Activated T-helper 17 cell treated with anti-CD3 and anti-CD28 coated beads, Interleukin-2, amount 50 U/mL, for 72 hours (primary cell): ENCODE measurements at regions not wholly inside any gene's neighbourhood (a gene's known extent, or its start where the extent isn't known, plus 50 kb on each side); places are given as distances from the start of the nearest gene placed in this dataset.
"Not testable (repeated sequence)": the region's sequence is repeated elsewhere in the genome, so short reads cannot be mapped to it uniquely, and the experiment has no call there.

ENCODE experiments used
- ATAC-seq: fragments of 150-1000 bp; cut with Tn5 transposase; replicated peaks from 2 replicates; pipeline ENCODE4 v1.10.0; 2021; ENCODE audit warnings: mild to moderate bottlenecking, moderate library complexity
- H3K27ac Mint-ChIP-seq: one replicate; pipeline ENCODE4 v1.8.0; 2022; ENCODE audit warnings: mixed read lengths
- H3K27me3 Mint-ChIP-seq: one replicate; pipeline ENCODE4 v1.8.0; 2022; ENCODE audit warnings: mixed read lengths
- H3K36me3 Mint-ChIP-seq: one replicate; pipeline ENCODE4 v1.8.0; 2022; ENCODE audit warnings: low read depth, mild to moderate bottlenecking, mixed read lengths
- H3K4me1 Mint-ChIP-seq: one replicate; pipeline ENCODE4 v1.8.0; 2022; ENCODE audit warnings: mixed read lengths
- H3K4me3 Mint-ChIP-seq: one replicate; pipeline ENCODE4 v1.8.0; 2022; ENCODE audit warnings: mild to moderate bottlenecking, mixed read lengths
- H3K9me3 Mint-ChIP-seq: one replicate; pipeline ENCODE4 v1.8.0; 2022; ENCODE audit warnings: mixed read lengths

DNA sequence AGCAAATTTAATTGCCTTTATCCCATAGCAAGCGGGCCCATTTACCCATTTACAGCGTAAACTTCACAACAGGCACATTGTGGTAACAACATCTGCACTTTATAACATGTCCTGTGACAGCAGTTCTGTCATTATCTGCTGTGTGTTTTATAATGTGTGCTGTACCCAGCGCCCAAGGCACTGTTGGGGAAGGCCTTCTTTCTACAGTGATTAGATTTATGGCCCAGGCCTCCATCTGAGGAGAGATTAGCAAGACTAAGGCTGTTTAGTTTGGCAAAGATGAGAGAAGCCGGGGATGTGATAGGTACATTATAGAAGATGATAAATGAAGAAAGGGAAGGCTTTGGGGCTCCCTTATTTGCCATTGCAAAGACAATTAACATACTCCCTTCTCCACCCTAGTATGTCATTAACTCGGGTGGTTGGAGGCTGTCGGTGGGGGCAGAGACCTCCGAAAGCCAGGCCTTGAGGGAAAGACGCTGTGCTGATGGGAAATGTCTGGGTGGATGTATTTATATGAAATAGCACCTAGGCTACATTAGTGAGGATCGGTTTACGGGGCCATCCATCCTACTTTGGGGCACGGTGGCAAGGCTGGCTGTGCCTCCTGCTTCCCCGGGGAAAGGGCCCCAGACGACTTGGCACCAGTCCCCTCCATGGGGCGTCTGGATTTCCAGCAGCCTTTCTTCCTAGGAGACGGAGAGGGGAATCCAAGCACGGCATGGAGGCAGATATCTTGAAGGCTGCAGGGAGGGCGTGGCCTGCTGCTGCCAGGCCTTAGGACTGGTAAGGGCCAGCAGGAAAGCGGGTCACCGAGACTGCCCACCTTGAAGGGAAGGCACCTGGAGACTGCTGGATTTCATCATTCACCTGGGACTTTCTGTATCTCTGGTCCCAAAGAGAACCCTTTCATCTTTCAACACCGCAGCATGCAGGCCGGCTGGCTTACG is 64.3 kb upstream of the PTCH1 start:
- no peaks in the 10 kb centered on the region for H3K4me1 Mint-ChIP-seq
- H3K36me3 Mint-ChIP-seq, result no peaks in the 10 kb centered on the region
- H3K27me3 Mint-ChIP-seq, result peaks cover 10% of the 10 kb centered on the region
- H3K4me3 Mint-ChIP-seq, result no peak overlapping the region
- H3K27ac Mint-ChIP-seq, result no peak overlapping the region
- H3K9me3 Mint-ChIP-seq, result no peaks in the 10 kb centered on the region
- no peak for ATAC-seq

DNA sequence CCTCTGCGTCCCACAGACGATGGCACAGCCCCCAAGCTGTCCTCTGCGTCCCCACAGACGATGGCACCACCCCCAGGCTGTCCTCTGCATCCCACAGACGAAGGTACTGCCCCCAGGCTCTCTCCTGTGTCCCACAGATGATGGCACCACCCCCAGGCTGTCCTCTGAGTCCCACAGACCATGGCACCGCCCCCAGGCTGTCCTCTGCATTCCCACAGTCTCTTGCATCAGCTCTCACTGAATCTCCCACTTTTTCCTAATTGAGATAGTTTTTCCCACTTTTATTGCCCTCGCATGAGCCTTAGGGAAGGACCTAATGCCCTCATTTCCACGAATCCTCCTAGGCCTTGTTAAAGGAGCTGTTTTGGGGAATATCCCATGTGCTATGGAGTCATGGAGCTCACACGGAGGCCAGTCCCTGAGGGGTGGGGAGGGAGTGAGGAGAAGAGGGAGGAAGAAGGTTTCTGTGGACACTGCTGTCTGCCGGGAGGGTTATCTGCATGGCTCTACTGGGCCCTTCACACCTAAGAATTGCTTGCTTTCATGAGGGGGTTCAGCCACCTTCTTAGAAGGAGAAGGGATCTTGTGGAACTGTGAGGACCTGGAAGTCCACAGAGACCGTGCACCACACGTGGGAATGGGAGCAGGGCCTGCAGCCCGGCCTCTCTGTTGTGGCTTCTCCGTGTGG is 58.2 kb upstream of the PTCH1 start:
- no peaks in the 10 kb centered on the region for H3K36me3 Mint-ChIP-seq
- no peak overlapping the region for H3K27ac Mint-ChIP-seq
- H3K4me1 Mint-ChIP-seq, result no peaks in the 10 kb centered on the region
- H3K27me3 Mint-ChIP-seq, result peaks cover 12% of the 10 kb centered on the region
- no peak for ATAC-seq
- no peak overlapping the region for H3K4me3 Mint-ChIP-seq
- H3K9me3 Mint-ChIP-seq, result no peaks in the 10 kb centered on the region

- no peaks in the 10 kb centered on the region for H3K9me3 Mint-ChIP-seq
- no peak for ATAC-seq
Observed at GRCh38 chr9:95574176-95574575, 57.4 kb upstream of the PTCH1 start.

GRCh38 chr9:95573463-95573862 is 56.7 kb upstream of the PTCH1 start:
- no peaks in the 10 kb centered on the region for H3K36me3 Mint-ChIP-seq
- H3K9me3 Mint-ChIP-seq, result no peaks in the 10 kb centered on the region
- no peak overlapping the region for H3K27ac Mint-ChIP-seq
- no peak for ATAC-seq
- H3K27me3 Mint-ChIP-seq, result peaks cover 12% of the 10 kb centered on the region
- H3K4me3 Mint-ChIP-seq, result no peak overlapping the region
- H3K4me1 Mint-ChIP-seq, result no peaks in the 10 kb centered on the region

More at GRCh38 chr9:95574176-95574575, 57.4 kb upstream of the PTCH1 start:
- no peak overlapping the region for H3K4me3 Mint-ChIP-seq
- no peak overlapping the region for H3K27ac Mint-ChIP-seq
- H3K36me3 Mint-ChIP-seq, result no peaks in the 10 kb centered on the region
- no peaks in the 10 kb centered on the region for H3K4me1 Mint-ChIP-seq
- peaks cover 12% of the 10 kb centered on the region for H3K27me3 Mint-ChIP-seq

DNA sequence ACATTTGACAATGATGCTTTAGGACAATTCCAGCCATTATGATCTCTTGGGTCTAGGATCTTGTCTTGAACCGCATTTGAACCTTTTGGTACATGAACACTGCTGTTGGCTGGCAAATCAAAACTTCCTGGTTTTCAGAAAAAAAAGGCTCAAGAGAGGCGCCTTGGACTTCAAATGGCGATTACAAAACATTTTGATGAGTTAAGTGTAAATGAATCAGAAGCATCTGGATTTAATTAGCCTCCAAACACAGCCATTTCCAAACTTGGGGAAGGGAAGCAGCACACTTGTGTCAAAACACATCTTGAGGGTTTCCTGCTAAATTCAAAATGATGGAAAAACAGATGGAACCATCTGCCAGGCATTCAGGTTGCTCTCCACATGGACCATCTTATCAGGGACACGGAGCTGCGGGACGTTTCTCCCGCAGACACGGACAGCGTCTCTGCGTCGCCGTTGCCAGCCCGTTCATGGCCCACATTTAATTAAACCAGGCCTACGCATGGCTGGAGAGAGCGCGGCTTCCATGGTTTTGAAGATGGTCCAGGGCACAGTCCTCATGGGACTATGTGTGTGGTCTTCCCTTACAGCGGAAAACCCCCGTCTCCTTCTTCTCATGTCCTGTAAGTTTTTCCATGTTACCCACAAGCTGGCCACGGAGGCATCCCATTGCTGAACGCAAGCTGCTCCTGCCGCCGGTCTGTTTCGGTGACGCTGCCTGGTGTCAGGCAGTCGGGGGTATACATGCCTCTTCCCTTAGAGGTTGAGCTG is 55.8 kb upstream of the PTCH1 start:
- no peaks in the 10 kb centered on the region for H3K36me3 Mint-ChIP-seq
- no peaks in the 10 kb centered on the region for H3K4me1 Mint-ChIP-seq
- H3K9me3 Mint-ChIP-seq, result no peaks in the 10 kb centered on the region
- ATAC-seq, result no peak
- no peak overlapping the region for H3K27ac Mint-ChIP-seq
- H3K27me3 Mint-ChIP-seq, result peaks cover 12% of the 10 kb centered on the region
- H3K4me3 Mint-ChIP-seq, result no peak overlapping the region

DNA sequence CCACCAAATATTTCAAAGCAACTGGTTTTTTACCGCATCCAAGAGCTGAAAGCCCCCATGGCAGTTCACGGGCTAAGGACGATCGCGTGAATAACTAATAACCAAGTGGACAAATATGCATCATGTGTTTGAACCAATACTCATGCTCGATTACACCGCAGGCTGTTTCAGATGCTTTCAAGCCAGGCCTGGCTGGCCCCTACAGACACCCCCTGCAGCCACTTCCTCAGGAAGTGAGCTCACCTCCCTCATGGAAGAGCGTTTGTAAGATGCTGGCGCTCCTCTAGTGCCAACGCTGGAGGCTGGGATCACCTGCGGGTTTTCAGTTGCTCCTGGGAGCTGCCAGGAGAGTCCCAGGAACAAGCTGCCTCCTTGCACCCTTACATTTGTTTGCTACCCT is 53.9 kb upstream of the PTCH1 start:
- ATAC-seq, result no peak

GRCh38 chr9:95570150-95570549 is 53.4 kb upstream of the PTCH1 start:
- Mint-ChIP-seq H3K36me3 (no peaks in the 10 kb centered on the region), H3K27ac (no peak overlapping the region), H3K9me3 (no peaks in the 10 kb centered on the region), H3K4me3 (no peak overlapping the region), H3K4me1 (no peaks in the 10 kb centered on the region), H3K27me3 (peaks cover 10% of the 10 kb centered on the region)
- ATAC-seq, result no peak

More for the DNA sequence above, 53.9 kb upstream of the PTCH1 start:
- Mint-ChIP-seq H3K4me3 (no peak overlapping the region), H3K9me3 (no peaks in the 10 kb centered on the region), H3K27me3 (peaks cover 8% of the 10 kb centered on the region), H3K27ac (no peak overlapping the region), H3K36me3 (no peaks in the 10 kb centered on the region), H3K4me1 (no peaks in the 10 kb centered on the region)

DNA sequence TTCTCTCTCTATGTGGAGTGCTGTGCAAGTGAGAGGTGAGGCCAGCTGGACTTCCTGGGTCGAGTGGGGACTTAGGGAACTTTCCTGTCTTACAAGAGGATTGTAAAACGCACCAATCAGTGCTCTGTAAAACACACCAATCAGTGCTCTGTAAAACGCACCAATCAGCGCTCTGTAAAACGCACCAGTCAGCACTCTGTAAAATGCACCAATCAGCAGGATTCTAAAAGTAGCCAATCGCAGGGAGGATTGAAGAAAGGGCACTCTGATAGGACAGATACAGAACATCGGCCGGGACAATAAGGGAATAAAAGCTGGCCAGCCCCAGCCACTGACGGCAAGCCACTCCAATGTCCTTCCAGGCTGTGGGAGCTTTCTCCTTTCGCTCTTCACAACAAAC is 52.0 kb upstream of the PTCH1 start:
- ATAC-seq, H3K4me1 Mint-ChIP-seq, H3K27me3 Mint-ChIP-seq, H3K36me3 Mint-ChIP-seq, H3K4me3 Mint-ChIP-seq, H3K9me3 Mint-ChIP-seq, H3K27ac Mint-ChIP-seq: not testable (repeated sequence)
